Peyer's patch (tissue), 4 donors: ENCODE measurements at regions not wholly inside any gene's neighbourhood (a gene's known extent, or its start where the extent isn't known, plus 50 kb on each side); places are given as distances from the start of the nearest gene placed in this dataset.

Experiments used
- POLR2A ChIP-seq, 2 donors: fragments of 450-650 bp; IDR thresholded peaks; one replicate each; pipeline ENCODE4 v1.5.1; 2017; ENCODE audit warnings: antibody characterized with exemption in 2 of 2, mild to moderate bottlenecking in 2 of 2, moderate library complexity in 2 of 2
- TF ChIP-seq, protein P1 (sequence below), 6 experiments: fragments of 450-650 bp in 4 of 6; fragments of 200-600 bp in 2 of 6; sonication (generic) in 1 of 6; IDR thresholded peaks; one replicate each; pipeline ENCODE4 v1.5.1; 2017 to 2019; ENCODE audit warnings: antibody characterized with exemption in 6 of 6, mild to moderate bottlenecking in 3 of 6, moderate library complexity in 1 of 6

GRCh38 chr2:3035385-3036050 is 342.1 kb downstream of the EIPR1 start:
- TF ChIP-seq, protein P1, sequence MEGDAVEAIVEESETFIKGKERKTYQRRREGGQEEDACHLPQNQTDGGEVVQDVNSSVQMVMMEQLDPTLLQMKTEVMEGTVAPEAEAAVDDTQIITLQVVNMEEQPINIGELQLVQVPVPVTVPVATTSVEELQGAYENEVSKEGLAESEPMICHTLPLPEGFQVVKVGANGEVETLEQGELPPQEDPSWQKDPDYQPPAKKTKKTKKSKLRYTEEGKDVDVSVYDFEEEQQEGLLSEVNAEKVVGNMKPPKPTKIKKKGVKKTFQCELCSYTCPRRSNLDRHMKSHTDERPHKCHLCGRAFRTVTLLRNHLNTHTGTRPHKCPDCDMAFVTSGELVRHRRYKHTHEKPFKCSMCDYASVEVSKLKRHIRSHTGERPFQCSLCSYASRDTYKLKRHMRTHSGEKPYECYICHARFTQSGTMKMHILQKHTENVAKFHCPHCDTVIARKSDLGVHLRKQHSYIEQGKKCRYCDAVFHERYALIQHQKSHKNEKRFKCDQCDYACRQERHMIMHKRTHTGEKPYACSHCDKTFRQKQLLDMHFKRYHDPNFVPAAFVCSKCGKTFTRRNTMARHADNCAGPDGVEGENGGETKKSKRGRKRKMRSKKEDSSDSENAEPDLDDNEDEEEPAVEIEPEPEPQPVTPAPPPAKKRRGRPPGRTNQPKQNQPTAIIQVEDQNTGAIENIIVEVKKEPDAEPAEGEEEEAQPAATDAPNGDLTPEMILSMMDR (IDR thresholded peaks at IDR 0.05) = no peak
- TF ChIP-seq POLR2A (IDR thresholded peaks at IDR 0.05) = no peak
